ENCODE measurements at regions not wholly inside any gene's neighbourhood (a gene's known extent, or its start where the extent isn't known, plus 50 kb on each side); places are given as distances from the start of the nearest gene placed in this dataset.

- no peaks in the 10 kb centered on the region for H4K20me1 ChIP-seq (replicated peaks in 1 of 2; ENCODE audit: control insufficient read depth in 1 of 2, insufficient read depth in 2 of 2, low read length in 2 of 2)
- FAIRE-seq (no peak), DNase-seq (ENCODE audit: low read depth in 1 of 2, low spot score in 2 of 2) (no peak)
- no peak overlapping the region for H2BK120ac ChIP-seq (replicated peaks; ENCODE audit: low read depth, low read length)
- no peak overlapping the region for H4K5ac ChIP-seq (ENCODE audit: insufficient read length, low read depth, low read length)
- no peak overlapping the region for H2AFZ ChIP-seq (ENCODE audit: low read length)
- H2BK5ac ChIP-seq (ENCODE audit: low read depth, low read length): no peak overlapping the region
- no peak overlapping the region for H3K4ac ChIP-seq (replicated peaks; ENCODE audit: insufficient read length, low read depth, low read length)
- H2BK20ac ChIP-seq (ENCODE audit: low read length): no peak overlapping the region
- no peaks in the 10 kb centered on the region; a peak in 1 of 4 replicates for H3K9me3 ChIP-seq (ENCODE audit: insufficient read depth in 2 of 2, low read depth in 1 of 2, low read length in 1 of 2)
- H3K4me2 ChIP-seq (ENCODE audit: insufficient read depth in 1 of 2, low read depth in 2 of 2, low read length in 2 of 2): no peak overlapping the region
- H3K23me2 ChIP-seq (ENCODE audit: low read depth, low read length): no peaks in the 10 kb centered on the region
- H2BK15ac ChIP-seq (ENCODE audit: low read length): no peak overlapping the region
- no peaks in the 10 kb centered on the region for H3K36me3 ChIP-seq (ENCODE audit: control insufficient read depth in 2 of 4, insufficient read depth in 4 of 4, low read length in 3 of 4)
- H3K27me3 ChIP-seq (replicated peaks in 1 of 4; ENCODE audit: control insufficient read depth in 3 of 4, extremely low read depth in 1 of 4, insufficient read depth in 3 of 4, low read length in 3 of 4): no peaks in the 10 kb centered on the region
- no peak overlapping the region for H2AK5ac ChIP-seq (ENCODE audit: low read depth, low read length)
- H4K8ac ChIP-seq (ENCODE audit: extremely low read depth, insufficient read depth, low read length): no peak overlapping the region
- no peak overlapping the region for H3K23ac ChIP-seq (ENCODE audit: insufficient read length)
- H3K14ac ChIP-seq (ENCODE audit: insufficient read length): no peak overlapping the region
- CTCF ChIA-PET (ENCODE audit: partially characterized antibody): interaction anchor here (0.8 to 1.6 kb wide), 2 partner anchors 68 to 459 kb away, joined by 3 read pairs; no protein-coding TSS in a partner anchor
- 71% methylated on average over 2 of the region's 2 CpGs; no CpG with 5 or more reads in 1 of the 2 experiments for WGBS, 2 experiments (ENCODE audit: extremely low coverage in 1 of 2, insufficient coverage in 1 of 2, insufficient read length in 1 of 2, insufficient replicate concordance in 2 of 2, low coverage in 1 of 2, low lambda C conversion rate in 2 of 2, missing lambda C conversion rate in 1 of 2)
- no peak overlapping the region for H4K91ac ChIP-seq (replicated peaks; ENCODE audit: insufficient read length, low read length)
- H3K18ac ChIP-seq (ENCODE audit: extremely low read depth, low read length): no peak overlapping the region
- H3K56ac ChIP-seq (replicated peaks; ENCODE audit: insufficient read length, low read depth, low read length): no peak overlapping the region
- POLR2A ChIA-PET (ENCODE audit: partially characterized antibody): interaction anchor here (0.7 kb wide), 1 partner anchor 23 kb away, joined by 3 read pairs; no protein-coding TSS in a partner anchor
- no peak overlapping the region for H3K27ac ChIP-seq (ENCODE audit: low read depth, low read length)
- H2BK12ac ChIP-seq (ENCODE audit: low read depth, low read length): no peak overlapping the region
- H3K9ac ChIP-seq (replicated peaks in 1 of 4; ENCODE audit: extremely low read depth in 1 of 4, low read depth in 3 of 4, low read length in 3 of 4): no peak overlapping the region
- no peaks in the 10 kb centered on the region for H3K79me1 ChIP-seq (ENCODE audit: low read depth, low read length)
- H3K4me1 ChIP-seq (replicated peaks in 1 of 4; ENCODE audit: control insufficient read depth in 3 of 4, insufficient read depth in 4 of 4, low read length in 3 of 4): no peaks in the 10 kb centered on the region
- no peak overlapping the region for H3K4me3 ChIP-seq (ENCODE audit: extremely low read depth in 1 of 4, insufficient read depth in 2 of 4, low read depth in 3 of 4, low read length in 4 of 4)
- no peaks in the 10 kb centered on the region for H3K79me2 ChIP-seq (ENCODE audit: control insufficient read depth in 1 of 2, insufficient read depth in 2 of 2, low read length in 2 of 2)
- TF ChIP-seq KDM4A (IDR thresholded peaks at IDR 0.05; ENCODE audit: low read depth, low read length, severe bottlenecking) (no peak), SP4 (IDR thresholded peaks at IDR 0.05; ENCODE audit: low read length) (no peak), KDM5A (IDR thresholded peaks at IDR 0.05; ENCODE audit: low read length) (no peak), E2F6 (IDR thresholded peaks at IDR 0.05) (no peak), BCL11A (IDR thresholded peaks at IDR 0.05; ENCODE audit: low read depth in 2 of 2, low read length in 2 of 2) (no peak), RAD21 (IDR thresholded peaks at IDR 0.05 in 1 of 2, conservative IDR thresholded peaks at IDR 0.05 in 1 of 2; ENCODE audit: low read depth in 2 of 2, low read length in 2 of 2) (no peak), RNF2 (IDR thresholded peaks at IDR 0.05; ENCODE audit: borderline replicate concordance, low read depth, low read length, missing control alignments, poor library complexity, severe bottlenecking) (no peak), ATF3 (IDR thresholded peaks at IDR 0.05; ENCODE audit: insufficient read depth, low read depth, low read length) (no peak), SIN3A (conservative IDR thresholded peaks at IDR 0.05 in 1 of 2, IDR thresholded peaks at IDR 0.05 in 1 of 2; ENCODE audit: low read depth in 1 of 2, low read length in 2 of 2) (no peak), RXRA (IDR thresholded peaks at IDR 0.05; ENCODE audit: insufficient read depth, low read depth, low read length) (no peak)
These were observed 251.5 kb upstream of the TCF21 start for GRCh38 chr6:133637436-133637835.

Data from H1 (cell line).